Psoas muscle (tissue), 7 donors: ENCODE measurements at regions not wholly inside any gene's neighbourhood (a gene's known extent, or its start where the extent isn't known, plus 50 kb on each side); places are given as distances from the start of the nearest gene placed in this dataset.

Experiments used
- ATAC-seq, 4 donors: fragments of 200-7000 bp; cut with Tn5 transposase; one replicate each; pipeline ENCODE4 v1.9.1; 2020; ENCODE audit warnings: moderate library complexity in 3 of 4, mild to moderate bottlenecking in 2 of 4
- DNase-seq, 2 donors: peaks; one replicate each; pipeline ENCODE4 v3.0.0-alpha.2; 2020
- H3K27ac ChIP-seq: fragments of 200-600 bp; one replicate; pipeline ENCODE4 v1.8.0; 2022
- H3K27me3 ChIP-seq, 3 donors: fragments of 200-600 bp in 1 of 3; one replicate each; pipeline versions ENCODE4 v1.6.1 to v1.8.0; 2013 to 2022; ENCODE audit warnings: low read length in 2 of 3, mild to moderate bottlenecking in 2 of 3, moderate library complexity in 1 of 3; ENCODE audit not compliant: insufficient read depth in 3 of 3
- H3K36me3 ChIP-seq, 2 donors: fragments of 200-600 bp in 1 of 2; one replicate each; pipeline versions ENCODE4 v1.6.1 to v1.8.0; 2013 to 2022; ENCODE audit warnings: low read depth in 1 of 2, mild to moderate bottlenecking in 1 of 2, moderate library complexity in 1 of 2; ENCODE audit not compliant: insufficient read depth in 1 of 2
- H3K4me1 ChIP-seq: fragments of 200-600 bp; one replicate; pipeline ENCODE4 v1.8.0; 2022
- H3K4me3 ChIP-seq: fragments of 200-600 bp; one replicate; pipeline ENCODE4 v1.8.0; 2022; ENCODE audit warnings: mild to moderate bottlenecking
- H3K9me3 ChIP-seq: fragments of 200-600 bp; one replicate; pipeline ENCODE4 v1.8.0; 2022
- CTCF ChIP-seq: fragments of 200-600 bp; IDR thresholded peaks from one replicate; pipeline ENCODE4 v1.8.0; 2022; ENCODE audit warnings: antibody characterized with exemption
- WGBS, 3 donors: extraction: QIAGEN DNeasy Blood & Tissue Kit; methylation state at CpG; one replicate each; pipeline versions ENCODE4 v1.1.6 to v1.1.7; 2013; 5-methylcytosine and 5-hydroxymethylcytosine counted together
- intact Hi-C, 2 donors: fragments of 100-400 bp; cut with DNase I; formaldehyde crosslinking; loops; one replicate each; pipeline versions ENCODE4 v1.11.0 to v1.14.2; 2022
- donor health status: healthy with polysubstance abuse.
- donor health status: DM: no; HTN: no; CAD: no; lungs with moderate emphysema.
- donor health status: Bipolar disorder and iron deficiency.
- donor health status: healthy.
- donor health status: DM: yes; HTN: yes; CAD: no.
- donor health status: DM: no; HTN: no; CAD: no.
- donor health status: DM: yes; HTN: yes; CAD: no.

GRCh38 chr10:83932245-83932644 is 207.1 kb upstream of the GHITM start:
- no peaks in the 10 kb centered on the region for H3K4me1 ChIP-seq
- ATAC-seq, result no peak
- H3K9me3 ChIP-seq, result no peaks in the 10 kb centered on the region
- no peak overlapping the region for H3K27ac ChIP-seq
- DNase-seq, result no peak
- no peak for TF ChIP-seq CTCF
- intact Hi-C loops, result no loop called here
- no peaks in the 10 kb centered on the region for H3K27me3 ChIP-seq
- no peak overlapping the region for H3K4me3 ChIP-seq
- 91 to 93% (median 93%) methylated on average over 2 of the region's 2 CpGs for WGBS, 3 donors
- H3K36me3 ChIP-seq, result no peaks in the 10 kb centered on the region

GRCh38 chr10:83934062-83934461 is 205.2 kb upstream of the GHITM start:
- Histone ChIP-seq H3K4me3 (no peak overlapping the region), H3K27ac (no peak overlapping the region), H3K27me3 (no peaks in the 10 kb centered on the region), H3K36me3 (no peaks in the 10 kb centered on the region), H3K4me1 (no peaks in the 10 kb centered on the region), H3K9me3 (no peaks in the 10 kb centered on the region)
- 66 to 81% (median 79%) methylated on average over 3 of the region's 3 CpGs for WGBS, 3 donors
- intact Hi-C loops, result no loop called here
- ATAC-seq, result no peak
- no peak for DNase-seq
- no peak for TF ChIP-seq CTCF

- ATAC-seq, result no peak
- intact Hi-C loops, result no loop called here
- no peak for DNase-seq
- H3K9me3 ChIP-seq, result no peaks in the 10 kb centered on the region
- WGBS, 3 donors, result 71 to 73% (median 71%) methylated on average over 5 of the region's 5 CpGs
- no peaks in the 10 kb centered on the region for H3K27me3 ChIP-seq
- no peak overlapping the region for H3K4me3 ChIP-seq
- no peaks in the 10 kb centered on the region for H3K36me3 ChIP-seq
- no peak overlapping the region for H3K27ac ChIP-seq
- H3K4me1 ChIP-seq, result no peaks in the 10 kb centered on the region
- TF ChIP-seq CTCF, result no peak
Measured at GRCh38 chr10:83934641-83935338, 204.5 kb upstream of the GHITM start.

GRCh38 chr10:83935339-83935736 is 204.0 kb upstream of the GHITM start:
- WGBS, 3 donors, result 82 to 95% (median 83%) methylated on average over 3 of the region's 3 CpGs
- no peak overlapping the region for H3K4me3 ChIP-seq
- no peak for TF ChIP-seq CTCF
- no peaks in the 10 kb centered on the region for H3K36me3 ChIP-seq
- intact Hi-C loops, result no loop called here
- ATAC-seq (no peak), DNase-seq (no peak)
- H3K27ac ChIP-seq, result no peak overlapping the region
- H3K4me1 ChIP-seq, result no peaks in the 10 kb centered on the region
- no peaks in the 10 kb centered on the region for H3K9me3 ChIP-seq
- H3K27me3 ChIP-seq, result no peaks in the 10 kb centered on the region

GRCh38 chr10:83935911-83936310 is 203.4 kb upstream of the GHITM start:
- Histone ChIP-seq H3K9me3 (no peaks in the 10 kb centered on the region), H3K4me1 (no peaks in the 10 kb centered on the region), H3K36me3 (no peaks in the 10 kb centered on the region), H3K27me3 (no peaks in the 10 kb centered on the region), H3K27ac (no peak overlapping the region), H3K4me3 (no peak overlapping the region)
- DNase-seq (no peak), ATAC-seq (no peak)
- intact Hi-C loops, result no loop called here
- TF ChIP-seq CTCF, result no peak
- WGBS, 3 donors, result 93 to 96% (median 96%) methylated on average over 5 of the region's 5 CpGs
